WTC11 (cell line): ENCODE measurements at regions not wholly inside any gene's neighbourhood (a gene's known extent, or its start where the extent isn't known, plus 50 kb on each side); places are given as distances from the start of the nearest gene placed in this dataset.

ENCODE experiments used
- ATAC-seq: fragments of 200-7000 bp; cut with Tn5 transposase; 2 replicates; pipeline ENCODE4 v1.10.0; 2021; ENCODE audit warnings: mild to moderate bottlenecking, moderate library complexity
- CTCF ChIA-PET: fragments of 300-600 bp; sonication (Branson Sonifier 250); formaldehyde crosslinking; loops from one replicate; lab custom pipeline; 2021; ENCODE audit warnings: antibody characterized with exemption; lab: Charles Lee
- POLR2A ChIA-PET: fragments of 350-600 bp; sonication (Branson Sonifier 250); formaldehyde crosslinking; loops from one replicate; lab custom pipeline; 2021; ENCODE audit warnings: antibody characterized with exemption; lab: Charles Lee
- DNase-seq: peaks from one replicate; pipeline ENCODE4 v3.0.0; 2021; ENCODE audit warnings: low spot score
- H3K27ac Mint-ChIP-seq: 2 replicates; pipeline ENCODE4 v1.8.0; 2021; ENCODE audit warnings: mixed read lengths
- H3K27me3 Mint-ChIP-seq: 2 replicates; pipeline ENCODE4 v1.8.0; 2021; ENCODE audit warnings: low read depth, mild to moderate bottlenecking, moderate library complexity, mixed read lengths
- H3K36me3 Mint-ChIP-seq: 2 replicates; pipeline ENCODE4 v1.8.0; 2021; ENCODE audit warnings: mixed read lengths
- H3K4me1 Mint-ChIP-seq: 2 replicates; pipeline ENCODE4 v1.8.0; 2022; ENCODE audit warnings: mixed read lengths
- H3K4me3 Mint-ChIP-seq: 2 replicates; pipeline ENCODE4 v1.8.0; 2021; ENCODE audit warnings: mild to moderate bottlenecking, moderate library complexity, mixed read lengths
- H3K9me3 Mint-ChIP-seq: 2 replicates; pipeline ENCODE4 v1.8.0; 2021; ENCODE audit warnings: mixed read lengths
- AR ChIP-seq: fragments of 250-450 bp; sonication (Bioruptor Pico); IDR thresholded peaks from 2 replicates; pipeline ENCODE4 v1.9.0; 2021; ENCODE audit warnings: mild to moderate bottlenecking
- ELF4 ChIP-seq: sonication (generic); formaldehyde crosslinking; IDR thresholded peaks from 2 replicates; pipeline ENCODE4 v1.8.1; 2022; ENCODE audit warnings: low read depth, mild to moderate bottlenecking, moderate library complexity, missing genetic modification reagents
- ERG ChIP-seq: fragments of 250-450 bp; sonication (Bioruptor Pico); IDR thresholded peaks from 2 replicates; pipeline ENCODE4 v1.8.0; 2021; ENCODE audit warnings: mild to moderate bottlenecking
- FOXP1 ChIP-seq: sonication (generic); formaldehyde crosslinking; IDR thresholded peaks from 2 replicates; pipeline ENCODE4 v1.8.0; 2022; ENCODE audit warnings: missing genetic modification reagents, mild to moderate bottlenecking, moderate library complexity, borderline replicate concordance
- NR3C1 ChIP-seq: sonication (generic); formaldehyde crosslinking; conservative IDR thresholded peaks from 2 replicates; pipeline ENCODE4 v1.8.1; 2023; ENCODE audit warnings: low read depth, mild to moderate bottlenecking, missing genetic modification reagents
- OVOL2 ChIP-seq: fragments of 250-450 bp; sonication (Bioruptor Pico); IDR thresholded peaks from 2 replicates; pipeline ENCODE4 v1.9.0; 2021; ENCODE audit warnings: mild to moderate bottlenecking, borderline replicate concordance
- SMAD4 ChIP-seq: sonication (generic); formaldehyde crosslinking; IDR thresholded peaks from 2 replicates; pipeline ENCODE4 v1.8.0; 2022; ENCODE audit warnings: mild to moderate bottlenecking, missing genetic modification reagents
- TCF7 ChIP-seq: sonication (generic); formaldehyde crosslinking; IDR thresholded peaks from 2 replicates; pipeline ENCODE4 v1.8.0; 2022; ENCODE audit warnings: mild to moderate bottlenecking, low read depth, missing genetic modification reagents, moderate library complexity
- TEAD4 ChIP-seq: sonication (generic); formaldehyde crosslinking; IDR thresholded peaks from 2 replicates; pipeline ENCODE4 v1.8.0; 2022; ENCODE audit warnings: mild to moderate bottlenecking, missing genetic modification reagents
- ZMAT4 ChIP-seq: fragments of 250-450 bp; sonication (Bioruptor Pico); IDR thresholded peaks from 2 replicates; pipeline ENCODE4 v1.9.0; 2021; ENCODE audit warnings: mild to moderate bottlenecking
- ZNF121 ChIP-seq: sonication (generic); formaldehyde crosslinking; IDR thresholded peaks from 2 replicates; pipeline ENCODE4 v1.8.0; 2023; ENCODE audit warnings: missing genetic modification reagents
- ZNF219 ChIP-seq: sonication (generic); formaldehyde crosslinking; IDR thresholded peaks from 2 replicates; pipeline ENCODE4 v1.8.0; 2023; ENCODE audit warnings: missing genetic modification reagents, mild to moderate bottlenecking, borderline replicate concordance
- ZNF232 ChIP-seq: sonication (generic); formaldehyde crosslinking; IDR thresholded peaks from 2 replicates; pipeline ENCODE4 v1.8.0; 2022; ENCODE audit warnings: mild to moderate bottlenecking, missing genetic modification reagents
- ZNF281 ChIP-seq: sonication (generic); formaldehyde crosslinking; IDR thresholded peaks from 2 replicates; pipeline ENCODE4 v1.8.0; 2023; ENCODE audit warnings: mild to moderate bottlenecking, missing genetic modification reagents
- ZNF512 ChIP-seq: sonication (generic); formaldehyde crosslinking; IDR thresholded peaks from 2 replicates; pipeline ENCODE4 v1.8.1; 2022; ENCODE audit warnings: missing genetic modification reagents, borderline replicate concordance
- ZNF671 ChIP-seq: fragments of 250-450 bp; sonication (Bioruptor Pico); IDR thresholded peaks from 2 replicates; pipeline ENCODE4 v1.8.0; 2021; ENCODE audit warnings: mild to moderate bottlenecking
- TF ChIP-seq, protein P1 (sequence below): sonication (generic); formaldehyde crosslinking; IDR thresholded peaks from 2 replicates; pipeline ENCODE4 v1.8.1; 2023; ENCODE audit warnings: mild to moderate bottlenecking, missing genetic modification reagents
- TF ChIP-seq, protein P2 (sequence below): sonication (generic); formaldehyde crosslinking; IDR thresholded peaks from 2 replicates; pipeline ENCODE4 v1.8.0; 2022; ENCODE audit warnings: missing genetic modification reagents
- TF ChIP-seq, protein P3 (sequence below): sonication (generic); formaldehyde crosslinking; IDR thresholded peaks from 2 replicates; pipeline ENCODE4 v1.8.0; 2022; ENCODE audit warnings: mild to moderate bottlenecking, missing genetic modification reagents
- TF ChIP-seq, protein P4 (sequence below): sonication (generic); formaldehyde crosslinking; IDR thresholded peaks from 2 replicates; pipeline ENCODE4 v1.8.0; 2023; ENCODE audit warnings: missing genetic modification reagents

DNA sequence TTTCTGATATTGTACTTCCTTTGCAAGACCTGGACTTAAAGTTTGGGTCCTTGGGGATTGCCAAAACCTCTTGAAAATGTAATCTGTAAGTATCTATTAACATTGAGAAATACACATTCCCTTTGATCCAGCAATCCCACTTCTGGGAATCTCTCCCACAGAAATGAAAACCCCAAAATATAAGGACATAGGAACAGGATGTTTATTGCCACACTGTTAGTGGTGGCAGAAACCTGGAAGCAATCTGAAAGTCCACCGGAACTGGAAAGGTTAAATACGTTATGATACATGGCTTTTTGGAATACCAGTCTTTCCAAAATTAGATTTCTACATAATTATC, 71.2 kb upstream of the STX18 start (continued):
- TF ChIP-seq, protein P1, sequence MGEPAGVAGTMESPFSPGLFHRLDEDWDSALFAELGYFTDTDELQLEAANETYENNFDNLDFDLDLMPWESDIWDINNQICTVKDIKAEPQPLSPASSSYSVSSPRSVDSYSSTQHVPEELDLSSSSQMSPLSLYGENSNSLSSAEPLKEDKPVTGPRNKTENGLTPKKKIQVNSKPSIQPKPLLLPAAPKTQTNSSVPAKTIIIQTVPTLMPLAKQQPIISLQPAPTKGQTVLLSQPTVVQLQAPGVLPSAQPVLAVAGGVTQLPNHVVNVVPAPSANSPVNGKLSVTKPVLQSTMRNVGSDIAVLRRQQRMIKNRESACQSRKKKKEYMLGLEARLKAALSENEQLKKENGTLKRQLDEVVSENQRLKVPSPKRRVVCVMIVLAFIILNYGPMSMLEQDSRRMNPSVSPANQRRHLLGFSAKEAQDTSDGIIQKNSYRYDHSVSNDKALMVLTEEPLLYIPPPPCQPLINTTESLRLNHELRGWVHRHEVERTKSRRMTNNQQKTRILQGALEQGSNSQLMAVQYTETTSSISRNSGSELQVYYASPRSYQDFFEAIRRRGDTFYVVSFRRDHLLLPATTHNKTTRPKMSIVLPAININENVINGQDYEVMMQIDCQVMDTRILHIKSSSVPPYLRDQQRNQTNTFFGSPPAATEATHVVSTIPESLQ (CRISPR knock-in tag), result no peak
- TF ChIP-seq, protein P2, sequence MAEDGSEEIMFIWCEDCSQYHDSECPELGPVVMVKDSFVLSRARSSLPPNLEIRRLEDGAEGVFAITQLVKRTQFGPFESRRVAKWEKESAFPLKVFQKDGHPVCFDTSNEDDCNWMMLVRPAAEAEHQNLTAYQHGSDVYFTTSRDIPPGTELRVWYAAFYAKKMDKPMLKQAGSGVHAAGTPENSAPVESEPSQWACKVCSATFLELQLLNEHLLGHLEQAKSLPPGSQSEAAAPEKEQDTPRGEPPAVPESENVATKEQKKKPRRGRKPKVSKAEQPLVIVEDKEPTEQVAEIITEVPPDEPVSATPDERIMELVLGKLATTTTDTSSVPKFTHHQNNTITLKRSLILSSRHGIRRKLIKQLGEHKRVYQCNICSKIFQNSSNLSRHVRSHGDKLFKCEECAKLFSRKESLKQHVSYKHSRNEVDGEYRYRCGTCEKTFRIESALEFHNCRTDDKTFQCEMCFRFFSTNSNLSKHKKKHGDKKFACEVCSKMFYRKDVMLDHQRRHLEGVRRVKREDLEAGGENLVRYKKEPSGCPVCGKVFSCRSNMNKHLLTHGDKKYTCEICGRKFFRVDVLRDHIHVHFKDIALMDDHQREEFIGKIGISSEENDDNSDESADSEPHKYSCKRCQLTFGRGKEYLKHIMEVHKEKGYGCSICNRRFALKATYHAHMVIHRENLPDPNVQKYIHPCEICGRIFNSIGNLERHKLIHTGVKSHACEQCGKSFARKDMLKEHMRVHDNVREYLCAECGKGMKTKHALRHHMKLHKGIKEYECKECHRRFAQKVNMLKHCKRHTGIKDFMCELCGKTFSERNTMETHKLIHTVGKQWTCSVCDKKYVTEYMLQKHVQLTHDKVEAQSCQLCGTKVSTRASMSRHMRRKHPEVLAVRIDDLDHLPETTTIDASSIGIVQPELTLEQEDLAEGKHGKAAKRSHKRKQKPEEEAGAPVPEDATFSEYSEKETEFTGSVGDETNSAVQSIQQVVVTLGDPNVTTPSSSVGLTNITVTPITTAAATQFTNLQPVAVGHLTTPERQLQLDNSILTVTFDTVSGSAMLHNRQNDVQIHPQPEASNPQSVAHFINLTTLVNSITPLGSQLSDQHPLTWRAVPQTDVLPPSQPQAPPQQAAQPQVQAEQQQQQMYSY (CRISPR knock-in tag), result no peak
- TF ChIP-seq, all 79 proteins: peak for 0

GRCh38 chr4:4610672-4611071, 68.8 kb upstream of the STX18 start:
- H3K4me1 Mint-ChIP-seq, result peaks cover 36% of the 10 kb centered on the region
- ChIA-PET POLR2A (no interaction called here), CTCF (no interaction called here)
- H3K36me3 Mint-ChIP-seq, result peaks cover 5% of the 10 kb centered on the region; the same call in 1 of the 2 replicates
- H3K27me3 Mint-ChIP-seq, result peaks cover 14% of the 10 kb centered on the region
- H3K4me3 Mint-ChIP-seq, result no peak overlapping the region
- no peak overlapping the region for H3K27ac Mint-ChIP-seq
- no peaks in the 10 kb centered on the region for H3K9me3 Mint-ChIP-seq
- DNase-seq (no peak), ATAC-seq (no peak)
- TF ChIP-seq SMAD4 (CRISPR knock-in tag) (no peak), ZNF232 (CRISPR knock-in tag) (no peak), OVOL2 (CRISPR knock-in tag) (no peak), AR (no peak), TCF7 (no peak), ZNF512 (CRISPR knock-in tag) (no peak), TEAD4 (CRISPR knock-in tag) (no peak), ZNF281 (CRISPR knock-in tag) (no peak), ZMAT4 (no peak), ZNF219 (no peak), ERG (CRISPR knock-in tag) (no peak), ZNF121 (CRISPR knock-in tag) (no peak), ZNF671 (CRISPR knock-in tag) (no peak), ELF4 (CRISPR knock-in tag) (no peak), NR3C1 (CRISPR knock-in tag) (no peak), FOXP1 (CRISPR knock-in tag) (no peak)
- TF ChIP-seq, protein P3, sequence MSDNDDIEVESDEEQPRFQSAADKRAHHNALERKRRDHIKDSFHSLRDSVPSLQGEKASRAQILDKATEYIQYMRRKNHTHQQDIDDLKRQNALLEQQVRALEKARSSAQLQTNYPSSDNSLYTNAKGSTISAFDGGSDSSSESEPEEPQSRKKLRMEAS, result no peak
- TF ChIP-seq, protein P4, sequence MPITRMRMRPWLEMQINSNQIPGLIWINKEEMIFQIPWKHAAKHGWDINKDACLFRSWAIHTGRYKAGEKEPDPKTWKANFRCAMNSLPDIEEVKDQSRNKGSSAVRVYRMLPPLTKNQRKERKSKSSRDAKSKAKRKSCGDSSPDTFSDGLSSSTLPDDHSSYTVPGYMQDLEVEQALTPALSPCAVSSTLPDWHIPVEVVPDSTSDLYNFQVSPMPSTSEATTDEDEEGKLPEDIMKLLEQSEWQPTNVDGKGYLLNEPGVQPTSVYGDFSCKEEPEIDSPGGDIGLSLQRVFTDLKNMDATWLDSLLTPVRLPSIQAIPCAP (CRISPR knock-in tag), result no peak
